ENCODE measurements at regions not wholly inside any gene's neighbourhood (a gene's known extent, or its start where the extent isn't known, plus 50 kb on each side); places are given as distances from the start of the nearest gene placed in this dataset.

- no peak overlapping the region for H3K4me2 ChIP-seq
- H3K79me2 ChIP-seq (replicated peaks; ENCODE audit: insufficient read depth) = no peaks in the 10 kb centered on the region
- H3K9me3 Mint-ChIP-seq = peaks cover 81% of the 10 kb centered on the region
- no peaks in the 10 kb centered on the region for H3F3A ChIP-seq (replicated peaks; ENCODE audit: low read depth)
- no peak overlapping the region for H3K27ac ChIP-seq (ENCODE audit: low read depth)
- H3K27ac Mint-ChIP-seq = no peak overlapping the region
- H3K4me3 ChIP-seq = no peak overlapping the region
- no peak for TF ChIP-seq ZNF114 (CRISPR knock-in tag; IDR thresholded peaks at IDR 0.05)
- TF ChIP-seq ETS1 (IDR thresholded peaks at IDR 0.05) = no peak
- no peak for TF ChIP-seq JUNB (IDR thresholded peaks at IDR 0.05; ENCODE audit: unreplicated experiment)
- TF ChIP-seq NANOG (IDR thresholded peaks at IDR 0.05; ENCODE audit: borderline replicate concordance) = no peak
- no peak for TF ChIP-seq POLR2AphosphoS5 (IDR thresholded peaks at IDR 0.05; ENCODE audit: low read depth)
- TF ChIP-seq, protein P1, sequence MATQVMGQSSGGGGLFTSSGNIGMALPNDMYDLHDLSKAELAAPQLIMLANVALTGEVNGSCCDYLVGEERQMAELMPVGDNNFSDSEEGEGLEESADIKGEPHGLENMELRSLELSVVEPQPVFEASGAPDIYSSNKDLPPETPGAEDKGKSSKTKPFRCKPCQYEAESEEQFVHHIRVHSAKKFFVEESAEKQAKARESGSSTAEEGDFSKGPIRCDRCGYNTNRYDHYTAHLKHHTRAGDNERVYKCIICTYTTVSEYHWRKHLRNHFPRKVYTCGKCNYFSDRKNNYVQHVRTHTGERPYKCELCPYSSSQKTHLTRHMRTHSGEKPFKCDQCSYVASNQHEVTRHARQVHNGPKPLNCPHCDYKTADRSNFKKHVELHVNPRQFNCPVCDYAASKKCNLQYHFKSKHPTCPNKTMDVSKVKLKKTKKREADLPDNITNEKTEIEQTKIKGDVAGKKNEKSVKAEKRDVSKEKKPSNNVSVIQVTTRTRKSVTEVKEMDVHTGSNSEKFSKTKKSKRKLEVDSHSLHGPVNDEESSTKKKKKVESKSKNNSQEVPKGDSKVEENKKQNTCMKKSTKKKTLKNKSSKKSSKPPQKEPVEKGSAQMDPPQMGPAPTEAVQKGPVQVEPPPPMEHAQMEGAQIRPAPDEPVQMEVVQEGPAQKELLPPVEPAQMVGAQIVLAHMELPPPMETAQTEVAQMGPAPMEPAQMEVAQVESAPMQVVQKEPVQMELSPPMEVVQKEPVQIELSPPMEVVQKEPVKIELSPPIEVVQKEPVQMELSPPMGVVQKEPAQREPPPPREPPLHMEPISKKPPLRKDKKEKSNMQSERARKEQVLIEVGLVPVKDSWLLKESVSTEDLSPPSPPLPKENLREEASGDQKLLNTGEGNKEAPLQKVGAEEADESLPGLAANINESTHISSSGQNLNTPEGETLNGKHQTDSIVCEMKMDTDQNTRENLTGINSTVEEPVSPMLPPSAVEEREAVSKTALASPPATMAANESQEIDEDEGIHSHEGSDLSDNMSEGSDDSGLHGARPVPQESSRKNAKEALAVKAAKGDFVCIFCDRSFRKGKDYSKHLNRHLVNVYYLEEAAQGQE (IDR thresholded peaks at IDR 0.05; ENCODE audit: unreplicated experiment) = no peak
- TF ChIP-seq EZH2phosphoT487 (IDR thresholded peaks at IDR 0.05; ENCODE audit: unreplicated experiment) = no peak
- no peak for TF ChIP-seq CREB1 (CRISPR knock-in tag; IDR thresholded peaks at IDR 0.05; ENCODE audit: low read depth)
- TF ChIP-seq, protein P2, sequence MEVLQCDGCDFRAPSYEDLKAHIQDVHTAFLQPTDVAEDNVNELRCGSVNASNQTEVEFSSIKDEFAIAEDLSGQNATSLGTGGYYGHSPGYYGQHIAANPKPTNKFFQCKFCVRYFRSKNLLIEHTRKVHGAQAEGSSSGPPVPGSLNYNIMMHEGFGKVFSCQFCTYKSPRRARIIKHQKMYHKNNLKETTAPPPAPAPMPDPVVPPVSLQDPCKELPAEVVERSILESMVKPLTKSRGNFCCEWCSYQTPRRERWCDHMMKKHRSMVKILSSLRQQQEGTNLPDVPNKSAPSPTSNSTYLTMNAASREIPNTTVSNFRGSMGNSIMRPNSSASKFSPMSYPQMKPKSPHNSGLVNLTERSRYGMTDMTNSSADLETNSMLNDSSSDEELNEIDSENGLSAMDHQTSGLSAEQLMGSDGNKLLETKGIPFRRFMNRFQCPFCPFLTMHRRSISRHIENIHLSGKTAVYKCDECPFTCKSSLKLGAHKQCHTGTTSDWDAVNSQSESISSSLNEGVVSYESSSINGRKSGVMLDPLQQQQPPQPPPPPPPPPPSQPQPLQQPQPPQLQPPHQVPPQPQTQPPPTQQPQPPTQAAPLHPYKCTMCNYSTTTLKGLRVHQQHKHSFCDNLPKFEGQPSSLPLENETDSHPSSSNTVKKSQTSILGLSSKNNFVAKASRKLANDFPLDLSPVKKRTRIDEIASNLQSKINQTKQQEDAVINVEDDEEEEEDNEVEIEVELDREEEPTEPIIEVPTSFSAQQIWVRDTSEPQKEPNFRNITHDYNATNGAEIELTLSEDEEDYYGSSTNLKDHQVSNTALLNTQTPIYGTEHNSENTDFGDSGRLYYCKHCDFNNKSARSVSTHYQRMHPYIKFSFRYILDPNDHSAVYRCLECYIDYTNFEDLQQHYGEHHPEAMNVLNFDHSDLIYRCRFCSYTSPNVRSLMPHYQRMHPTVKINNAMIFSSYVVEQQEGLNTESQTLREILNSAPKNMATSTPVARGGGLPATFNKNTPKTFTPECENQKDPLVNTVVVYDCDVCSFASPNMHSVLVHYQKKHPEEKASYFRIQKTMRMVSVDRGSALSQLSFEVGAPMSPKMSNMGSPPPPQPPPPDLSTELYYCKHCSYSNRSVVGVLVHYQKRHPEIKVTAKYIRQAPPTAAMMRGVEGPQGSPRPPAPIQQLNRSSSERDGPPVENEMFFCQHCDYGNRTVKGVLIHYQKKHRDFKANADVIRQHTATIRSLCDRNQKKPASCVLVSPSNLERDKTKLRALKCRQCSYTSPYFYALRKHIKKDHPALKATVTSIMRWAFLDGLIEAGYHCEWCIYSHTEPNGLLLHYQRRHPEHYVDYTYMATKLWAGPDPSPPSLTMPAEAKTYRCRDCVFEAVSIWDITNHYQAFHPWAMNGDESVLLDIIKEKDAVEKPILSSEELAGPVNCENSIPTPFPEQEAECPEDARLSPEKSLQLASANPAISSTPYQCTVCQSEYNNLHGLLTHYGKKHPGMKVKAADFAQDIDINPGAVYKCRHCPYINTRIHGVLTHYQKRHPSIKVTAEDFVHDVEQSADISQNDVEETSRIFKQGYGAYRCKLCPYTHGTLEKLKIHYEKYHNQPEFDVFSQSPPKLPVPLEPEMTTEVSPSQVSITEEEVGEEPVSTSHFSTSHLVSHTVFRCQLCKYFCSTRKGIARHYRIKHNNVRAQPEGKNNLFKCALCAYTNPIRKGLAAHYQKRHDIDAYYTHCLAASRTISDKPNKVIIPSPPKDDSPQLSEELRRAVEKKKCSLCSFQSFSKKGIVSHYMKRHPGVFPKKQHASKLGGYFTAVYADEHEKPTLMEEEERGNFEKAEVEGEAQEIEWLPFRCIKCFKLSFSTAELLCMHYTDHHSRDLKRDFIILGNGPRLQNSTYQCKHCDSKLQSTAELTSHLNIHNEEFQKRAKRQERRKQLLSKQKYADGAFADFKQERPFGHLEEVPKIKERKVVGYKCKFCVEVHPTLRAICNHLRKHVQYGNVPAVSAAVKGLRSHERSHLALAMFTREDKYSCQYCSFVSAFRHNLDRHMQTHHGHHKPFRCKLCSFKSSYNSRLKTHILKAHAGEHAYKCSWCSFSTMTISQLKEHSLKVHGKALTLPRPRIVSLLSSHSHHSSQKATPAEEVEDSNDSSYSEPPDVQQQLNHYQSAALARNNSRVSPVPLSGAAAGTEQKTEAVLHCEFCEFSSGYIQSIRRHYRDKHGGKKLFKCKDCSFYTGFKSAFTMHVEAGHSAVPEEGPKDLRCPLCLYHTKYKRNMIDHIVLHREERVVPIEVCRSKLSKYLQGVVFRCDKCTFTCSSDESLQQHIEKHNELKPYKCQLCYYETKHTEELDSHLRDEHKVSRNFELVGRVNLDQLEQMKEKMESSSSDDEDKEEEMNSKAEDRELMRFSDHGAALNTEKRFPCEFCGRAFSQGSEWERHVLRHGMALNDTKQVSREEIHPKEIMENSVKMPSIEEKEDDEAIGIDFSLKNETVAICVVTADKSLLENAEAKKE (CRISPR knock-in tag; IDR thresholded peaks at IDR 0.05) = no peak
- no peak for TF ChIP-seq ZNF331 (CRISPR knock-in tag; IDR thresholded peaks at IDR 0.05; ENCODE audit: low read depth)
- H3K4me3 Mint-ChIP-seq = no peak overlapping the region
- DNase-seq (ENCODE audit: low spot score) = no peak
- no peaks in the 10 kb centered on the region for H3K27me3 Mint-ChIP-seq (ENCODE audit: insufficient read depth, low read depth, poor library complexity)
- no peaks in the 10 kb centered on the region for H3K4me1 Mint-ChIP-seq
- peaks cover 10% of the 10 kb centered on the region; the same call in 2 of the 3 replicates for H3K36me3 Mint-ChIP-seq (ENCODE audit: low read depth)
- no peaks in the 10 kb centered on the region for H3K4me1 ChIP-seq (ENCODE audit: insufficient read depth)
- H2AFZ ChIP-seq = no peak overlapping the region
- no peaks in the 10 kb centered on the region for H4K20me1 ChIP-seq (replicated peaks; ENCODE audit: insufficient read depth)
- no peak for ATAC-seq
- H3K27me3 ChIP-seq (ENCODE audit: insufficient read depth) = no peaks in the 10 kb centered on the region
- H3K36me3 ChIP-seq (ENCODE audit: insufficient read depth) = peaks cover 4% of the 10 kb centered on the region; the same call in 1 of the 2 replicates
- H3K9me2 ChIP-seq (ENCODE audit: insufficient read depth) = no peaks in the 10 kb centered on the region
Measured at GRCh38 chr2:92072461-92073035, 2798.7 kb upstream of the TEKT4 start.

Measured in GM23338 (cell line).